ENCODE measurements at regions not wholly inside any gene's neighbourhood (a gene's known extent, or its start where the extent isn't known, plus 50 kb on each side); places are given as distances from the start of the nearest gene placed in this dataset.
"Not testable (repeated sequence)": the region's sequence is repeated elsewhere in the genome, so short reads cannot be mapped to it uniquely, and the experiment has no call there.

DNA sequence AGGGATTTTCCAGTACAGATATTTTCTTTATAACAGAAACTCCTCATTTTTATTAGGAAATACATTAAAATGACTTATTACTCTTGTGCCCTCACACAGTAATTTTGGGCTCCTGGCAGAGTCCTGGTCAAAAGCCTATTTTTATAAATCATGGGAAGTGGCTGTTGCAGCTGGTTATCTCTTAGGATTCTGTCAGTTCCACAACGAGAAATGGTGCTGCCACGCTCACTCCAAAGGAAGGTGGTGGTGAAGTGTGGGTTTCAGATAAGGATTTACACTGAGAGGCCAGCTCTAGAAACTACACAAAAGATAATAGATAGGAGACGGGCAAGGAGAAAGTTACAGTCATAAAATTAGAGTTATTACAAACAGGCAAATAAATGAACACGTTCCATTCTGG is 159.2 kb upstream of the FAM241A start:
- no peak for DNase-seq (ENCODE audit: low read depth in 2 of 3, low spot score in 2 of 3)

DNA sequence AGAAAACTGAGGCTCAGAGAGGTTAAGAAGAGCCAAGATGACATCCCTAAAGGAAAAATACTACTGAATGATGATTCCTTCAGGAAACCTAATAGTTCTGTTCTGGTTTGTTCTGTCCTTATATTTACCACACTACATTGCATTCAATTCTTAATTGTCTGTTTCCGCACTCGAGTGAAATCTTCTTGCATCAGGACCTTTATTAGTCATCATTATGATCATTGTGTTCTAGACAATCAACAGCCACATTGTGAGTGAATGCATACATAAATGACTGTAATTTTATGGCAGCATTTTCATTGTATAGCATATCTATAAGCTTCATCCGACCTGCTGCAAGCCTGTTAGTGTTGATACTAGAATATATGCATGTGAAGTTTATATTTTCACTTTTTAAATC is 156.7 kb upstream of the FAM241A start:
- DNase-seq (ENCODE audit: low read depth in 2 of 3, low spot score in 2 of 3), result no peak

DNA sequence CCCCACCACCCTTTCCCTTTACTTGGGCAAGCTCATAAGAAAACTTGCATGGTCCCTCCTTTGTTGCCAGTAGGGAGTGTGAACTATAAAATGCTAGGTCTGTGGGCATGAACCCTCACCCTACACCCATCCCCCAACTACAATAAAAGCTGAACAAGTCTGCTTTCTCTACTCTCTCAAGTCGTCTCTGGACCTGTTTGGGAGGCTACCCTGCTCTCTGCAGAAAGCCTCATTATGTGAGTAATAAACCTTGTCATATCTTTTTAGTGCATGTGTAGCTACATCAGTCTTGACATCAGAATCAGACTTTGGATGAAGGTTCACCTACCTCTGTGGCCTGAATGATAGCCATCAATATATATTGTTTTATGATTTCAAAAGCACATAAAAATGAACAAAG is 155.4 kb upstream of the FAM241A start:
- no peak for DNase-seq (ENCODE audit: low read depth in 2 of 3, low spot score in 2 of 3)

DNA sequence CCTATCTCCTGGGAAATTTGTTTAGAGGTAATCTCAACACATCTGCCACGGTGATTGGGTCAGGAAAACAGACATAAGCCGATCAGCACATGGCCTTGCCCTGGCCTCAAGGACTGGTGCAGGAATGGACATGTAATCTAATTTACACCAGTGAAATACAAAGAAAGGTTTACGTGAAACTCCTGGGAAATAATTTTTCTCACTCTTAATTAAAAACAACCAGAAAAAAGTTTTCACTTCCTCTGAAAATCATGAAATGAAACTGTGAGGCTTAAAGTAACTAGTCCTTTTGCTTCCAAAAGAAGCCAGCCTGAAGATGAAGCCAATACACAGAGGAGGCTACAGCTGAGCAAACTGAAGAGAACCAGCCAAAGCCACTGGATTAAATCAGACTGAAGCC is 154.1 kb upstream of the FAM241A start:
- DNase-seq (ENCODE audit: low read depth in 2 of 3, low spot score in 2 of 3), result no peak

DNA sequence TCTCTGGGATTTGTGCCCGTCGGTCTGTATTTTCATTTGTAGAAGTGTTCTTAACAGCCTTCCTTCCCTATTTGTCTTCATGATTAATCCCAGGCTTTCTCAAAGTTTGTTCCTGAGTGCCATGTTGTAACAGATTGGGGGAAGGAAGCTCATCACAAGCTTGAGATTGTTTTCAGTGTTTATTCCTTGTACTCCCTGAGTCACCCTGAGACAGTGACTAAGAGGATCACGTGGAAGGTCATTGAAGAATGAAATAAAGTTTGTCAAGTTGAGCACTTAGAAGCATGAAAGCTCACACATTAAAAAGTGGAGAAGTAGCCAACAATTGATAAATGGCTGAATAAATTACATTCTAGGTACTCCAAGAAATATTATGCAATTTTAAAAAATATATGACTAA is 153.5 kb upstream of the FAM241A start:
- no peak for DNase-seq (ENCODE audit: low read depth in 2 of 3, low spot score in 2 of 3)

DNA sequence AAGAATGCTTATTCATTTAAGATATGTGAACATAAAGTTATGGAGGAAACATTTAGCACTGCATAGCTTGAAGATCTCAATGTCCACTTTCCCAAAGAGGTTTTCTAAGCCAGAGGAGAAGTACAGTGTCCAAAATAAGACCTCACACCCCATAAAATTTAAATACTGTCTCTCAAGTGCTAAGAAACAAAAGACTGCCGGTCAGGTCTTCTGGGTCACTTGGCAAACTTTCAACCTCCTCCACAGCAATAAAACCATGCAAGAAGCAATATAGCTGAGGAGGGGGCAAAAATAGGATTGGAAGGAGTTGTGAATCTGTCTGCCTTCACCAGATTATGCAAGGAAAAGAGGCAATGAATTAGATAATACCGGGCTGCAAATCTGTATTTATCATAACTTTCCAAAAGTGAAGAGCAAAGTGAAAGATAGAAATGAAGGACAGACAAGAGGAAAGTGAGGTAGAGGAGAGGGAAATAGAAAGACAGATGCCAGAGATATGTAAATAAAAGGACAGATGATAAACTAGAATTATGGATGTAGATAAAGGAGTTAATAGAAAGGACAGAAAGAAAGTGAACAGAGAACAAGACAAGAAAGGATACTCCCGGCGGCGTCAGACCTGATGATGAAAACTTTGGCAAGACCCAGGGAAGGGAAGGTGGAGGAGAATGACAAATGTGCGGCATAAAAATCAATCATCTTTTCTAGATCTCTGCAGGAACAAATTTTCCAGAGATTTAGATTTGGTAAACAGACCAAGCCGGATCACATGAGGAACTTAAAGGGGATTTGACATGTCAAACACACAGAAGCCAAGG is 152.7 kb upstream of the FAM241A start:
- no peak for DNase-seq (ENCODE audit: low read depth in 2 of 3, low spot score in 2 of 3)

DNA sequence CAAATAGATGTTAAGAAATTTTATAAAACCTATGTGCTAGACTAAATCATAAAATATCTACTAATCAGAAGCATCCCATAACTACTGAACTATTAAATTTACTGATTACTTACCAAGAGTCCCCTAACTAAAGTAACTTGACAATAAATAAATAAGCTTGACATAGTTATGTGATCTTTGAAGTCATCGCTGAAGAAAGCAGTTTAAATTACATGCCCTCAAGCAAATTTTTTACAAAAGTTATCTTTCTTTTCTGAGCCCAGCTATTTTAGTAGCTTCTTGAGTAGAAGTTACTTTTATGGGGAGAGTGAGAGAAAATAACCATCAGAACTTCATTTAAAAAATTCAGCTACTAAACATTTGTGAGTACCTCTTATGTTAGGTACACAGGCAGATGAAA is 150.9 kb upstream of the FAM241A start:
- DNase-seq (ENCODE audit: low read depth in 2 of 3, low spot score in 2 of 3), result no peak

DNA sequence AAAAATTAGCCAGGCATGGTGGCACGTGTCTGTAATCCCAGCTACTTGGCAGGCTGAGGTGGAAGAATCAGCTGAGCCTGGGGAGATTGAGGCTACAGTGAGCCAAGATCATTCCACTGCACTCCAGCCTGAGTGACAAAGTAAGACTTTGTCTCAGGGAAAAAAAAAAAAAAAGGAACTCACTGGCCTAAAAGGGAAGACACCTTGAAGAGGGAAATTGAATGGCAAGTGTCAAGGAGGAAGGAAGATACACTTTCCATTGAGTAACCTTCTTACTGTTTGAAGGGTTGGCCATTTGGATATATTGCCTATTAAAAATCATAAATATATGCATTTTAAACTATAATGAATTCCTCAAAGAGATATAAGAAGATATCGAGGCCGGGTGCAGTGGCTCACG is 147.5 kb upstream of the FAM241A start:
- no peak for DNase-seq (ENCODE audit: low read depth in 2 of 3, low spot score in 2 of 3)

DNA sequence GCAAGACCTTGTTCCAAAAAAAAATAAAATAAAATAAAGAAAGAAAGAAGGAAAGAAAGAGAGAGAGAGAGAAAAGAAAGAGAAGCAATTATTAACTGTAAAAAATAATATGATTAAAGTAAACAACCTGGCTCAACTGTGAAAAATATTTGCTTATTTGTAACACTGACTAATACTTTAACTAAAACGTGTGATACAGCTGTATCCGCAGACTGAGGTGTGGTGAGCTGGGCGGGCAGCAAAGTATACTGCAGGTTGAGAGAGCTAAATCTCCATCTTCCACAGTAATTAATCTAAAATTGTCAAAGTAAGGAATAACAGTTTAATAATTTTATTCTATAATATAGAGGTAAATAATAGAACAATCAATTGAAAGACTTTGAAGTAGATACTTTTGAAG is 145.5 kb upstream of the FAM241A start:
- no peak for DNase-seq (ENCODE audit: low read depth in 2 of 3, low spot score in 2 of 3)

DNA sequence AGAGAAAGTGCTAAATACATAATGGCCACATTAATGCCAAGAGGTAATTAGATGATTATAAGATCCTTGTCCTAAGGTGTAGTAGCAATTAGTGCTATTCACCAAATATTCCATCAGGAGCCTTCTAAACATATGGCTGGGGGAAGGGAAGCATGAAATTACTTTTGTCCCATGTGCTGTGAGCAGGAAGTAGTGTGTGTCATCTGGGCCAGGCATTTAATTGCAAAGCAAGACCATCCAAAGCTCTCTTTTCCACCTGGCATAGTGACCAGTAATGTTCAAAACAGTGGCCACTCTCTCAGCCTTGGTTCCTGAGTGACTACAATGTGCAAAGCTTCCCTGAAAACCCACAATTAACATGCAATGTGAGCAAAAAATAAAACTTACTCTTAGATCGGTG is 144.2 kb upstream of the FAM241A start:
- DNase-seq (ENCODE audit: low read depth in 2 of 3, low spot score in 2 of 3), result no peak

DNA sequence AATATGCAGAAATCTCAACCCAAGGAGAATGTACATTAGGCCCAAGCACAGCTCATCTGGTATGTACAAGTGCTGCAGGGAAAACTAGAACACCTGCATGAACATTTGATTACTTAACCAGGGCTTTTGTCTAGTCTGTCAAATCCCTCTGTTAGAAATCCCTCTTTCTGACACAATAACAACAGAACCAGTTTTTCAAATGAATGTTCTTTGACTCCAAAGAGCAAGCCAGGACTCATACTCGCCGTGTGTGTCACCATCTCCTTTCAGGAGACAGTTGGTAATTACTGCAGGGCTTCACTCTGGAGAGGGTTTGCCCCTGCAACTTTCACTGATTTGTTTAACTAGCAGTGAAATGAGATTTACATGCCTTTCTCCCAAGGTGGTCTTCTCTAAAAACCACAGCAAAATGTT is 143.0 kb upstream of the FAM241A start:
- no peak for DNase-seq (ENCODE audit: low read depth in 2 of 3, low spot score in 2 of 3)

DNA sequence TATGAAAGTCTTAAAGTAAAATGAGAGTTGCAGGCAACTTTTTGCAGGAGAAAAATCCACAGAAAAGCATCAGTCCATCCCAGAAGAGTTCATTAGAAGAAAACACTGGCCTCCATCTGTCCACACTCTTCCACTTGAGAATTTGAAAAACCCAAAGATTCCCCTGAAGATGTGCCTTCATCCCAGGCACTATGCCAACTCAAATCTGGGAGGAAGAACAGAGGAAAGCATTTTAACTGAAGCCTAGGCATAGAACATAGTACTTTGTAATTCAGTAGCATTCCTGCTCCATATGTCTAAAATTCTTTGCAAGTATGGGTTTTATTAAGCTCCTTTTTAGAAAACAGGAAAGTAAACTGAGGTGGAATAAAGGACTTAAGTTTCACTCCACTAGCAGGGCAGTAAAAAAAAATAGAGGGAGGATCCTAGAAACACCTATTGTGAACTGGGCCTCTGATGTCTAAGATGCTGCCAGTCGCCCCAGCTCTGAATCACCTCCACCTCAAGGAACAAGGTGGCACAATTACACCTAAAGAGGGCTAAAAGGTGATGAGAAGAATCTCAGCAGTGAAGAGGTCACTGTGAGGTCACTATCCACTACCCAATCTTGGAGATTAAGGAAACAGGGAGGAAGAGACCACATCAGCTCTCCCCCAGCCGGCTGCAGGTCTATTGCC is 141.9 kb upstream of the FAM241A start:
- DNase-seq (ENCODE audit: low read depth in 2 of 3, low spot score in 2 of 3), result no peak

DNA sequence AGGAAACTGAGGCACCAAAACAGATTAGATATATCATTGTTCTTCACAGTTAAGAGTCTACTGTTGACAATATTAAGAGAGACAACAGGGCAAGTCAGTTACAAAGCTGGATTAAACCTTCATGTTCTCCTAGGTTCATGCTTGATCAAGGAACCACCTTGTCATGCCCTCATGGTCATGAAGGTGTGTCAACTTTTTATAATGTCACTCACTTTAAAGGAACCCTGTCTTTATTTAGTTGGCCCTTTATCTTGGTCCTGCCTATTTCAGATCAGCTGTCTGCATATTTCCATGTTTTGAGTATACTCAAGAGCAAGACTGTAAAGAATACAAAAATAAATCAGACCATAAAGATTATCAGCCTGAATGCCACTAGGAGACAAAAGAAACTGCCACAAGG is 140.2 kb upstream of the FAM241A start:
- DNase-seq (ENCODE audit: low read depth in 2 of 3, low spot score in 2 of 3), result no peak

DNA sequence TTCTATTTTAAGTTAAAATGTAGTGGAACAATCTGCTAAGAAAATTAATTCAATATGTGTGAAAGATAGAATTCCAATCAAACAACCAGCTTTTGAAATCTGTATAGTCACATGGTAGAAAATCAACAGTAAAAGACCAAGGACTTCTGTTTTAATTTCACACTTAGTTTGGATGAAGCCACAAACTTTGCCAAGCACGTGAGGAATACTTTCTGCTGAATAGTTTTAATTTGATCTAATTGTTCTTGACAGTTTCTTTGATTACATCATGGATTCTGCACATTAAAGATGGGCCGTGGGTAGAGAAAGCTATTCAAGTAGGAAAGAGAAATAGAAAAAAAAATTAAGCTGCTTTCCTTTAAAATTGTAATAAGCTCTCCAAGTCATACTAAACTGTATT is 137.9 kb upstream of the FAM241A start:
- DNase-seq (ENCODE audit: low read depth in 2 of 3, low spot score in 2 of 3), result no peak

DNA sequence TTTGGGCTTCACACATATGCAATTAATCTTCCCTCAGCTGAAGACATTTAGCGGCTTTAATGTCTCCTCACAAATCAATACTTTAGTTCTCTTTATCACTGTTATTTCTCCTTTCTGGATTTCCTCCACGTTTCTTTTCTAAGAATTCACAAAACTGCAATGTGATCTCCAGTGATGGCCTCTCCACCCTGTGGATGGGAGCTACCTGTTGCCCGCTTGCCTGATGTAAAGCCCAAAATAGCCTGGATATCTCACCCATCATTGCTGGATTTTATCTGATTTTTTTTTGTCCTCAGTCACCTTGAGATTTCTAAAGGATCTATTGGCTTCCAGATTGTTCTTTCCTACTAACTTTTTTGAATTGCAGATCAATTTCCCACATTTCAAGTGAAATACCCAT is 129.3 kb upstream of the FAM241A start:
- DNase-seq (ENCODE audit: low read depth in 2 of 3, low spot score in 2 of 3), result no peak

DNA sequence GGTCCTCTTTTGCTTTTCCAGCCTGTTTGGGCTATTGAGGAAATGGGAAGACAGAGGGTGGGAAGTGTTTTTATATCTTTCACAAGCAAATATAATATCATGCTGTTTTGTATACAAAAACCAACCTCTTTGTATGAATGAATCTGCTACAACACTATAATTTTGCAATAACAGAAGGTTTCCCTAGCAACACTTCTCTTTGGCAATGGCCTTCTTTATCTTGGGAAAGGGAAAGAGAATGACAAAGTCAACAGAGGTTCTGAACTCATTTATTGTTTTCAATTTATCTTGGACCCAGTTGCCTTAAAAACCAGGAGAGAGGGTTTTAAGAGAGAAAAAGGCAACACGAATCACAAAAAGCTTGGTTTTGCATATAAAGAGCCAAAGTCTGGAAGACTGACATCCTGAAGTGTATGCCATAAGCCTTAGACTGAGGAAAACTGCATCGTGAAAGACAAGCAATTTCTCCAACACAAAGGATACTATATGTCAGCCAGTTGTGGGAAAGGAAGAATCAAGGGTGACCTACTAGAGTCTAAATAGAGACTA is 121.8 kb upstream of the FAM241A start:
- DNase-seq (ENCODE audit: low read depth in 2 of 3, low spot score in 2 of 3), result no peak

DNA sequence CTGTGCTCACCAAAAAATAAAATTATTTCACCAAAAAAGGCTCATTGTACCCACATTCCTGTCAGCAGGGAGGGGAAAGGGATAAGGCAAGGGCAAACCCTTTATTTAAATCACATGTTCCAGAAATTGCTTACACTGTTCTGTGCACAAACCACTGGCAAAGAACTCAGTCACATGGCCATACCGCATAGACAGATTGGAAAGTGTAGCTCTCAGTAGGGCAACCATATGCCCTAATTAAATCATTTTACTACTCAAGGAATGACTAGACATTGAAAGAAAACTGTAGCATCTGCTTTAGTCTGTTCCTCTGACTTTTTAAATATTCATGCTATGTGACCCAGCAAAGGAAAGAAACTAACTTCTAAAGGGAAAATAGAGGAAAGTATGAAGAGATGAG is 119.2 kb upstream of the FAM241A start:
- no peak for DNase-seq (ENCODE audit: low read depth in 2 of 3, low spot score in 2 of 3)

DNA sequence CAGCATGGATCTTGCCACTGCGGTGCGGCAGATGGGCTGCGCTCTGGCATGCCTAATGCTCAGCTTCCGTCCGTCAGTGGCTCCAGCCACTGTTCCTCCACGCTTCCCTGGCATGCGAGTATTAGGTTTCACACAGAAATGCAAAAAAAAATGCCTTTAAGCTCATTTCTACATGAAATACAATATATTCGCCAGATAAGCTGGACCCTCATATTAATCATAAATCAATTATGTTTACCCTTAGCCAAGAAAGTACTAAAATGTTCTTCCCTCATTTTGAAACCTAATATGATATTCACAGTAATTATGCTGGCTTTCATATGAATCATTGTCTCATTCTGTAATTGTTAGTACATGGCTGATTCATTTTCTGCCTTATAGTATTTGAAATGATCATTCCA is 115.5 kb upstream of the FAM241A start:
- DNase-seq (ENCODE audit: low read depth in 2 of 3, low spot score in 2 of 3), result no peak

DNA sequence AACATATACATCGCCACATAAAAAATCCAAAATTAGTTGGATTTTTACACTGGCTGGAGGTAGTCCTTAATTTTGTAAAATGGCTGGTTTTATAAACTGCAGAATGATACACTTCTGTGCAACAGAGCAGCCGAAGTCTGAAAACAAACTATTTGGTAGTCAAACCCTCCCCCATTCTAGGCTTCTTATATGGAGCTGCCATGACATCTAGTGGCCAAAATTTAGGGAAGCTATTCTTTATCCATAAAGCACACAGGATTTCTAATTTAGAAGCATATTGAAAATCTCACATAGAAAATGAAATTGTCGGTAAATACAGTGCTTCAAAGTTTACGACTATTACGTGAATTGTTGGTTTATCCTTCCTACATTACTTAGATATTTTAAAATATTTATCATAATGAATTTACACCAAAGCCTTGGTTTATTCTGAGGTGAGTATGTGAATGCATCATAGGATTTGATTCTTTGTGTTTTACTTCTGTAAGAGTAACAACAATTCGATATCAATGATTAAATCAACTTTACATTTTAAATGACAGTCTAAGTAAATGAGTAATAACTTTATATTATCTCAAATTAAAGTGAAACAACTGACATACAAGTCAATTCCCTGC is 113.4 kb upstream of the FAM241A start:
- DNase-seq (ENCODE audit: low read depth in 2 of 3, low spot score in 2 of 3), result no peak

DNA sequence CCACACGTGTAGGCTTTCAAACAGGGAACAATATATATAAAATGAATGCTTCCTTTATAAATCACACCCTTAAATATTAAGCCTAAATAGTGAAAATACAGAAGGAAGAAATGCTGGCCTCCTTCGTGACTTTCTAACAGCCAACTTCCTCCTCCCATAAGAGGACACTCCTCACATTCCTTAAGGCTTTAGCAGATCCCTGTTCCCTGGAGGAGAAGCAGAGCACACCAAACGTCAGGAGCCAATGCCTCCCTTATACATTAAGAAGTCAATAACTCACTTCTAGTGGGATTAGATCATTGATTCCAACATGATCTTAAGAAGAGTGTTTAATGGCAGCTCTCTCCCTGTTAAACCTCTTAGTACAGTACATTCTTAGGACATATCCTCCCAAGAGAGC is 108.4 kb upstream of the FAM241A start:
- DNase-seq (ENCODE audit: low read depth in 2 of 3, low spot score in 2 of 3), result no peak

DNA sequence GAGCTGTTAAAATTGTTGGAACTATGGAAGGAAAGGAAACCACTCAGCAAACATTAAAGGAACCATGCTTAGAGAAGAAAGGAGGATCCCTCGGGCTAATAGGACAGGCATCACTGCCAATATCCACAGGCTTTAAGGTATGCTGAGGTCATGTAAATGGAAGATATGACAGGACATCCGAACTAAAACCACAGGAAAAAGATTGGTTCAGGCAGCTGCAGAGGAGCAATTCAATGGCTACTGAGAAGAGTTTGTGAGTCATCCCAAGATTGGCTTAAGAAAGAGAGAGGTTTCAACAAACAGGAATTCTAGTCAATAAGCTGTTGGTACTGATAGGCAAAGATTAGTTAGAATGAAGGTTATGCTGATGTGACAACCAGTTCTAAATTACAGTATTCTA is 106.4 kb upstream of the FAM241A start:
- no peak for DNase-seq (ENCODE audit: low read depth in 2 of 3, low spot score in 2 of 3)

DNA sequence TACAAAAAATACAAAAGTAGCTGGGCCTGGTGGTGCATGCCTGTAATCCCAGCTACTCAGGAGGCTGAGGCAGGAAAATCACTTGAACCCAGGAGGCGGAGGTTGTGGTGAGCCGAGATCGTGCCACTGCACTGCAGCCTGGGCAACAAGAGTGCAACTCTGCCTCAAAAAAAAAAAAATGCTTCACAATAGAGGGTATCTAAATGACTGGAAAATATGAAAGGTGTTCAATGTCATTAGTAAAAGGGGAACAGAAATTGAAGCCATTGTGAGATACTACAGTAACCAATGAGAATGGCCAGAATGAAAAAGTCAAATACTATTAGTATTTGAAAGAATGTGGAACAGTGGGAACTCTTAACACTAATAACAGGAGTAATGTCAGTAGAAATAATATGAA is 96.1 kb upstream of the FAM241A start:
- not testable (repeated sequence) for DNase-seq (ENCODE audit: low read depth in 2 of 3, low spot score in 2 of 3)

Measured in activated CD8-positive, alpha-beta memory T cell treated with anti-CD3 and anti-CD28 coated beads for 48 hours (primary cell).